Stimulated activated CD8-positive, alpha-beta memory T cell treated with anti-CD3 and anti-CD28 coated beads, Interleukin-2, amount 100 ng/mL, for 48 hours (primary cell): ENCODE measurements at regions not wholly inside any gene's neighbourhood (a gene's known extent, or its start where the extent isn't known, plus 50 kb on each side); places are given as distances from the start of the nearest gene placed in this dataset.

ENCODE experiments used
- DNase-seq, 2 donors: peaks; one replicate each; pipeline ENCODE4 v3.0.0-alpha.2; 2020; ENCODE audit warnings: low read depth in 2 of 2

DNA sequence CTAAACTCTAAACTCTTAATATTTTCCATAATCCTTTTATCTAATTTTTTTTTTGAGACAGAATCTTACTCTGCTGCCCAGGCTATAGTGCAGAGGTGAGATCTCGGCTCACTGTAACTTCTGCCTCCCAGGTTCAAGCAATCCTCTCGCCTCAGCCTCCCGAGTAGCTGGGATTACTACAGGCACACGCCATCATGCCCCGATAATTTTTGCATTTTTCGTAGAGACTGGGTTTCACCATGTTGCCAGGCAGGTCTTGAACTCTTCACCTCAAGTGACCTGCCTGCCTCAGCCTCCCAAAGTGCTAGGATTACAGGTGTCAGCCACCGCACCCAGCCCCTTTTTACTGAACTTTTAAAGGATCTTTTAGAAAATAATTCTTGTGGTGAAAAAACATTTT, 110.2 kb upstream of the PHF14 start:
- no peak for DNase-seq

GRCh38 chr7:10874666-10875065, 99.0 kb upstream of the PHF14 start:
- no peak for DNase-seq

DNA sequence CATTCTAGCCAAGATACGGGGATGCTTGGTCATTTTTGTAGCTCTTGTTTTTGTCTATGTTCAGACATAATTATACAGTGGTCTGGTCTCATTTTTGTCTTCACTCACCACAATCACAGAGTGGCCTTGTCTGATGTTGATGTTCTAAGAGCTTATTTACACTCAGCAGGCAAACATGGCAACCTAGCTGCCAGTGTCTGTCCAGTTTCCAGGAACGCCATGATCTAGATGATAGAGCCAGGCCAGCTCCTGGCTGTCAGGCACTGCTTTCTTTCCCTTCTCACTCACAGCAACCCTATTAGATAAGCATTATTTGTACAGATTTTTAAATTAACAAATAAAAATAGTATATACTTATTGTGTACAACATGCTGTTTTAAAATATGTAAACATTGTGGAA, 98.6 kb upstream of the PHF14 start:
- no peak for DNase-seq

GRCh38 chr7:10888861-10889260, 84.8 kb upstream of the PHF14 start:
- no peak for DNase-seq

- DNase-seq = peak in 1 of 2 donors; percentile 1
These were observed 84.3 kb upstream of the PHF14 start for GRCh38 chr7:10889266-10889898.

DNA sequence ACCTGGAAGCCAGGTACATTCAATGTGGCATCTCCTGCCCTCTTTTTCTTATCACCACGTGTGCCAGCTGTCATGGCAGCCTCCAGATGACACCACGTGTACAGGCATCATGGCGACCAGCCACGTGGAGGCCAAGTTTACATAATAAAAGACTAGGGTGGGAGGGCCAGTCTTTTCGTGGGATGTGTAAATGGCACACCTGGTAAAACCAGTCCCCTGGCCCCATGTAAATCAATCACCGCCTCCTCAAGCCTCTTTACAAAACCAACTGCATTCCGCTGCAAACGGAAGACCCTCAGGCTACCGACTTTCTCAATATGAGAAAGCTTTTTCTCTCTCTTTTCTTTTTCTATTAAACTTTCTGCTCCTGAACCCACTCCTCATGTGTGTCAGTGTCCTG, 65.1 kb upstream of the PHF14 start:
- DNase-seq = no peak

DNA sequence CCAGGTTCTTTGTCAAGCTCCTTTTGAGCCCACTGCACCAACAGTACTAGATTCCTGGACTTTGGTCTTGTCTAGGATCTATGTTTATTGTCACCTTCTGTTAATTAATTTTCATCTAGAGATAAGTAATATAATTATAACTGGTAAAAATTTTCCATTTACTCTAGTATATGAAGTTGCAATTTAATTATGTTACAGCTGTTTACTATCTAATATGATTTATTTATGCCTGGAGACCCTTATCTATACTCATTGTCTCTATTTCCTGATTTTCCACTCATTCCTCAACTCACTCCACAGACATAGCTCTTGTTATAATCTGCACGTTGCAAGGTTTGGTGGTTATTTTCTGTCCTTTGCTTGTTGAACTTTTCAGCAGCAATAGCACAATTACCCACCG, 63.2 kb upstream of the PHF14 start:
- DNase-seq = no peak

GRCh38 chr7:10912077-10912476, 61.6 kb upstream of the PHF14 start:
- DNase-seq = no peak

- DNase-seq = no peak
These were observed 60.2 kb upstream of the PHF14 start for GRCh38 chr7:10913457-10913856.

GRCh38 chr7:10918093-10918590, 55.5 kb upstream of the PHF14 start:
- DNase-seq = no peak

DNA sequence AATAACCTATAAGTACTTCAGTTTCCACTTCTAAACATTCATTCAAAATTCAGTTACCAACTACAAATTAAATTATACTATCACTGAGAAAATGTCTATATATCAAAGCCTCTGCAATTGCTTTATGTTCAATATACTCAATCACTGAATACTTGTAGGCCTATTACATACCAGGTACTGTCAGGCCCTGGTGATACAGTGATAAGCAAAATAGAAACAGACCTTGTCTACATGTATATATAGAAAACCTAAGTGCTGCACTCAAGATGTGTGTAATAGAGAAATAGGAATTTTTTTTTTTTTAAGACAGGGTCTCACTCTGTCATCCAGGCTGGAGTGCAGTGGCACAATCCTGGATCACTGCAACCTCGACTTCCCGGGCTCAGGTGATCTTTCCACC, 53.7 kb upstream of the PHF14 start:
- DNase-seq = no peak
